H1 (cell line): ENCODE measurements at regions not wholly inside any gene's neighbourhood (a gene's known extent, or its start where the extent isn't known, plus 50 kb on each side); places are given as distances from the start of the nearest gene placed in this dataset.

ENCODE experiments used
- GTF2F1 ChIP-seq: IDR thresholded peaks from 2 replicates; pipeline ENCODE4 v1.6.1; 2012; ENCODE audit warnings: low read depth, low read length, improper control_type of control experiment, borderline replicate concordance
- POU5F1 ChIP-seq: IDR thresholded peaks from 2 replicates; pipeline ENCODE4 v1.6.1; 2011; ENCODE audit warnings: low read depth, mild to moderate bottlenecking, low read length, moderate library complexity
- SIN3A ChIP-seq, 2 experiments: IDR thresholded peaks in 1 of 2; conservative IDR thresholded peaks in 1 of 2; 2 replicates each; pipeline ENCODE4 v1.6.1; 2011 to 2012; ENCODE audit warnings: low read length in 2 of 2, improper control_type of control experiment in 1 of 2, low read depth in 1 of 2, mild to moderate bottlenecking in 1 of 2
- SIRT6 ChIP-seq: IDR thresholded peaks from one replicate; pipeline ENCODE4 v1.7.1; 2012; ENCODE audit warnings: low read length, inconsistent platforms

GRCh38 chrX:45381366-45381765 is 180.7 kb upstream of the DIPK2B start (continued):
- TF ChIP-seq POU5F1, result no peak
- TF ChIP-seq SIRT6, result no peak
- TF ChIP-seq GTF2F1, result no peak
- TF ChIP-seq SIN3A (conservative IDR thresholded peaks at IDR 0.05 in 1 of 2, IDR thresholded peaks at IDR 0.05 in 1 of 2; ENCODE audit: low read depth in 1 of 2, low read length in 2 of 2), result no peak
